ENCODE measurements at regions not wholly inside any gene's neighbourhood (a gene's known extent, or its start where the extent isn't known, plus 50 kb on each side); places are given as distances from the start of the nearest gene placed in this dataset.

- no peak for DNase-seq
Measured at GRCh38 chr12:60148831-60149230, 553.0 kb downstream of the SLC16A7 start.

- DNase-seq = no peak
Measured at GRCh38 chr12:60152756-60153155, 556.9 kb downstream of the SLC16A7 start.

DNA sequence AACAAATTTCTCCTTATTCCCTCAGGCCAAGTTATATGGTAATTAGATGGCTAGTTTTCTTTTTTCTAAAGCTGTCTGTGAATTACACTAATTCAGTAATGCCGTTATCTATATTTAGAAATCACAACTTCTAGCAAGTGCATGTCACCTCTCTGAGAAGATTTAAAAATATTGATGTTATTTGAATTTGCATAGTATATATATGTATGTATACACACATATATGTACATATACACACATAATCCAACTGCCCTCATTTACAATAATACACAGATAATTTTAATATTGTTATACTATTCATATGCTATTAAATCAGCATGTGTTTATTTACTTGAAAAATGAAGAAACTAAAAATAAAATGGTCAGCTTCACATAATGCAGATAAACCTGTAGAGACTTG lies 563.9 kb downstream of the SLC16A7 start:
- no peak for DNase-seq

- DNase-seq = no peak
Measured at GRCh38 chr12:60162988-60163720, 567.3 kb downstream of the SLC16A7 start.

DNA sequence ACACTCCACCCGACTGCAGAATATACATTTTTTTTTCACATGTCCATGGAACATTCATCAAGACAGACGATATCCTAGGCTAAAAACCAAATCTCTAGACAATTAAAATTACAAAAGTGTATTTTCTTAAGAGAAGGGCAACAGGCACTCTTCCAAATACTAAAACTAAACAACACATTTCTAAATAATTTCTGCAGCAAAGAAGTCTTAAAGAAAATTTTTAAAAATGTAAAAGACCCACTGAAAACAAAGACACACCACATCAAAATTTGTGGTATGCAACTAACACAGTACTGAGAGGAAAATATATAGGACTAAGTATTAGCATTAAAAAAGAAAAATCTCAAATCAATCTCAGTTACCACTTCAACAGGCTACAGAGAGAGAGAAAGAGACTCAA lies 570.0 kb downstream of the SLC16A7 start:
- no peak for DNase-seq

DNA sequence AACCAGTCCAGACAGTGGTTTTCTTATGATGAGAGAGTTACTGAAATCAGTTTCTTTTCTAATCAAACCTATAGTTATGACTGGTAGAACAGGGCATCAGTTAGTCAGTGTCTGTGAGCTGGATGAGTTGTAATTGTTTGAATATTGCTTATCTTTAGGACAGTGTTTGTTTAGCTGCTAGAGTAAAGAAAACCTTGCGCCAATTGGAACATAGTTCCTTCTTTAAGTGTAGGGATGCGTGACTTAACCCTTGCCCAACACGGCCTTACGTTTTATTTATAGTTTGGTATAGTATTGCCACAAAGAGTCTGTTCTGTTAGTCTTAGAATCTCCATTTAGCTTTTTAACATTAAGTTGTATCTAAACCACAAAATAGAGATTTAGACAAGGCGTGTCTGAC lies 572.6 kb downstream of the SLC16A7 start:
- no peak for DNase-seq

DNA sequence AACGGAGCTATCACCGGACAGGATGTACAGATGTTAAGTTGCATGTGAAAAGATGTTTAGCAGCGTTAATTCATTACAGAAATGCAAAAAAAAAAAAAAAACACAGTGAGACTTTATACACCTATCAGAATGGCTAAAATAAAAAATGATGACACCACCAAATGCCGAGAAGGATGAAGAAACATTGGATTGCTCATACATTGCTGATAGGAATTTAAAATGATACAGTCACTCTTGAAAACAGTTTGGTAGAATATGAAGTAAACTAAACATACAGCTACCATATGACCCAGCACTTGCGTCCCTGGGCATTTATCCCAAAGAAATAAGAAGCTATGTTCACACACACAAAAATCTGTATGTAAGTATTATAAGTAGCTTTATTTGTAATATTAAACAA lies 574.1 kb downstream of the SLC16A7 start:
- no peak for DNase-seq

DNA sequence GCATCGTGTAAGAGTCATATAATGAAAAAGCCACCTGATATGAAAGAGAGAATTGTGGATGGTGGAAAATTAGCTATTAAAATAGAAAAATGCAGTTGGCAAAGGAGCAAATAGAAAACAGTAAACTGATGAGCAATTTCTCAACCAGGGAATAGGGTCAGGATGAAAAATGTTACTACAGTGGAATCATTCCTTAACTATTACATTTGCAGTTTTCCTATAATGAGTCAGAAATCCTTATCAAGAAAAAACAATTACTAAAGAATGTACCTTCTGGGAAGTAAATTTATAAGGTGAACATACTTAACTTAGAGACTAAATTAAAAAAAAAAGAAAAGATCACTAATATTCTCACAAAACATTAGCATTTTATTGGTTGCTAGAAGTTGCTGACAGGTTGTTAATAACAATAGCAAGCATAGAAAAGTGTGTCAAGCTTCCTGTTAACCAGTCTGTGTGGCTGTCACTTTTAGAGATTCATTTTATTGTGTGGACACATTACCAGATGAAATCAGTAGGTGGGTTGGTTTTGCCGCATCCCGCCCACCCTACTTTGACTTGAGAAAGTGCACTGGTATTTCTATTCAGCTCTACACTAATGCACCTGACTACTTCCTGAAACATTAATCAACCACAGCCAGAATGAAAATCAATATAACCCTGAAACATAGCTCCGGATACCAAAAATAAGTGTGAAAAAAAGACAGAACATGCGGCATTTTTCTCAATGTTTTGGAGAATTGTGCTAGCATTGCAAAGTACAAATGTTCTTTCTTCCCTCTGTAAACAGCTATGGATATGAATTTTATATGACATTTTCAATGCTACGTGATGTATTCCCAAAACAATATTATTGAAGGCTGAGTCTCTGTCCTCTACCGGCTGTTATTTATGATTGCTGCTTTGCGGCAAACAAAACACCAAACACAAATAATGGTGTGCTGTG lies 576.7 kb downstream of the SLC16A7 start:
- no peak for DNase-seq

DNA sequence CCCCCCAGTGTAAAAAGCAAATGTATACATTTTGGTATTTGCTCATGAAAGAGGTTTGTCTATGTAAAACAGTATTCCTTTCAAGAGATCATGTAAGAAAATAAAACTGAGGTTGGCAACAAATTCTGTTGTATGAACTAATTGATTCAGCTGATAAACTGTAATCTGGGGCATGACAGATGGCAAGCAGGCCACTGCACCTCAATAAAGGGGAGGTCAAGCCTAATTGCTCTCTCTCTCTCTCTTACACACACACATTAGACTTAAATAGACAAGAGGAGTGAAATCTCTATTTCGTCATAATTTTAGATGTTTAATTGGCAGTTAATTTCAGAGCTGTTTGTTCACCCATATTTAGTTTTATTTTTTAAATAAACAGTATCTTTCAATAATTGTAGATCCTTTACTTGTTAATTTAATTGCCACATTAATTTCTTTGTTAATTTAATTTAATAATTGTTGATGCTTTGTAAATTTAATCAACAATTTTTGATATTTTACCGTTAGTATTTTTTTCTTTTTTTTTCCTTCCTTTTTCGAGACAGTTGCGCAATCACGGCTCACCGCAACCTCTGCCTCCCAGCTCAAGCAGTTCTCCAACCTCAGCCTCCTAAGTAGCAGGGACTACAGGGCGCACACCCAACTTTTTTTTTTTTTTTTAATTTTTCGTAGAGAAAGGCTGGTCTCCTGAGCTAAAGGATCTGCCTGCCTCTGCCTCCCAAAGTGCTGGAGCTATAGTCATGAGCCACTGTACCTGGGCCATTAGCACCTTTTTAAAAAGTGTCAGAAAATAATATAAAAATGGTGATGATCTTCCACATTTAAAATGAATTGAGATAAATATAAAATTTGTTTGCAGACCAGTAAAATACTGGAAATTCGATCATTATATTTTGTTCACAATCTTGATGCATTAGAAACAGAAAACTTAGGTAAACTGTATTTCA lies 577.7 kb downstream of the SLC16A7 start:
- DNase-seq = no peak

DNA sequence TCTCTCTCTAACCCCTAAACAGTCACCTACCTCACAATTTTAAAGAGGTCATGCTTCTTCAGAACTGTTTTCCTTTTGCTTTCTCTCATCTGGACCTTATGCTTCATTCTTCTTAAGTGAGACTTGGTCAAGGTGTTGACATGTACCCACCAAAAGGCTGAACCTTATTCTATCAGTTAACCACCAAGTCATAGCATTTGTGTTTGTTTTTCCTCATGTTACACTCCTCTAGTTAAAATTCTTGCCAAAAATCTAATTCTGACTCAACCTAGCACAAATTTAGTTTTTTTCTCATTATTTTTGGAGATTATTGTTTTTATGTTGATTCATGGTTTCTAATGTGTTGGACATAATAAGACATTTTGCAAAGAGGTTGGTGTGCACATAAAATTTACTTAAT lies 578.6 kb downstream of the SLC16A7 start:
- DNase-seq = no peak

- no peak for DNase-seq
Measured at GRCh38 chr12:60174941-60175340, 579.1 kb downstream of the SLC16A7 start.

DNA sequence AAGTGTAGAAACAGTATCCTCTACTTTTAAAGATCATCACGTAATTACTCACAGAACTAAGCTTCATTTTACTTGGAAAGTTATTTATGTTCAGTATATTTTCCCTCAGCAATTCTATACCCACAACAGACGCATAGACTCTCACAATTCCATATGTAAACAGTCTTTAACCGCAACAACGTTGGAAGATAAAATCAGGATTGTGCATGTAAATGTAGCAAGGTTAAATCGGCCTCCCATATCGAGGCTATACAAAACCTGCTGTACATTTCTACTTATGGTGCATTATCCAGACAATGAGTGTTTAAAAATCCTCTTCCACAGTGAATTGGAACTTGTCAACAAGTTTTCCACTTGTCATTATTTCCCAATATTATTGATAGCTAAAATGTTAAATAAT lies 581.1 kb downstream of the SLC16A7 start:
- DNase-seq = no peak

DNA sequence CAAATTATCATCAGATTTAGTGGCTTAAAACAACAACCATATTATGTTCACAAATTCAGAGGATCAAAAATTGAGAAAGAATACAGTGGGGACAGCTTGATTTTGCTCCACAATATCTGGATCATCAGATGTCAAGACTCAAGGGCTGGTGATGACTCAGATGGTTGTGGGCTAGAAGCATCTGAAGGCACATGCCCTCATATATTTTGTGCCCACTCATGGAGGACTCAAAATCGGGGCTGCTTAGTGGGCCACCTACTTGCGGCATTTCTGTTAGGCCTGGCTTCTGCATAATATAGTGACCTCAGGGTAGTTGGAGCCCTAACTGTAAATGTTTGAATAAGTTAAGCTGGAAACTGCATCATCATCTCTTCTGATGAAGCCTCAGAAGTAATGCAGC lies 584.5 kb downstream of the SLC16A7 start:
- no peak for DNase-seq

- DNase-seq = no peak
Measured at GRCh38 chr12:60182354-60182753, 586.5 kb downstream of the SLC16A7 start.

- no peak for DNase-seq
Measured at GRCh38 chr12:60184096-60184495, 588.3 kb downstream of the SLC16A7 start.

DNA sequence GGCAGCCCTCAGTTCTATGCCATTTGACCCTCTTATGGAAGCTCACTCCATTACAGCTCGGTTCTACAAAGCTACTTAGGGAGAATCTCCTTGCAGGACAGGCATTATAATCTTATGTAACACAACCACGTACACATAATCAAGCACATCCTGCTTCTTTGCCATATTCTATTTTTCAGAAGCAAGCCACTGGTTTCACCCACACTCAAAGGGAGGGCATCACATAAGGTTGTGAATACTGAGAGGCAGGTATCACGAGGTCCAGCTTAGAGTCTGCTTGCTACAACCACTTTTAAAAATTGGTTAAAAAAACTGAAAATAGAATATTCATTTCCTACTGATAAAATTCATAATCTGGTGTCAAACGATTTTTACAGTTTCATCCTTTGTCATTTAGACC lies 589.2 kb downstream of the SLC16A7 start:
- DNase-seq = no peak

GRCh38 chr12:60191271-60191670 lies 595.4 kb downstream of the SLC16A7 start:
- DNase-seq = no peak

GRCh38 chr12:60191676-60192359 lies 596.0 kb downstream of the SLC16A7 start:
- no peak for DNase-seq

- DNase-seq = no peak
Measured at GRCh38 chr12:60194678-60195077, 598.8 kb downstream of the SLC16A7 start.

GRCh38 chr12:60195483-60195882 lies 599.7 kb downstream of the SLC16A7 start:
- no peak for DNase-seq

DNA sequence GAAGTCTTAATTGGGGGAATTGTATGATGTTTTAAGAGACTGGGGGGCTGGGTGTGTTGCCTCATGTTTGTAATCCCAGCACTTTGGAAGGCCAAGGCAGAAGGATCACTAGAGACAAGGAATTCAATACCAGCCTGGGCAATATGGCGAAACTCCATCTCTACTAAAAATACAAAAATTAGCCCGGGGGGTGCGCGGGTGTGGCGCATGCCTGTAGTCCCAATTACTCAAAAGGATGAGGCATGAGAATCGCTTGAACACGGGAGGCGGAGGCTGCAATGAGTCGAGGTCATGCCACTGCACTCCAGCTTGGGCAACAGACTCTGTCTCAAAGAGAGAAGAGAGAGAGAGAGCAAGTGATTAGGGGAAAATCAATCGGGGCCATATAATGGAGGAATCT lies 600.5 kb downstream of the SLC16A7 start:
- DNase-seq = no peak

GRCh38 chr12:60197589-60197988 lies 601.8 kb downstream of the SLC16A7 start:
- DNase-seq = no peak
